ENCODE measurements at regions not wholly inside any gene's neighbourhood (a gene's known extent, or its start where the extent isn't known, plus 50 kb on each side); places are given as distances from the start of the nearest gene placed in this dataset.

DNA sequence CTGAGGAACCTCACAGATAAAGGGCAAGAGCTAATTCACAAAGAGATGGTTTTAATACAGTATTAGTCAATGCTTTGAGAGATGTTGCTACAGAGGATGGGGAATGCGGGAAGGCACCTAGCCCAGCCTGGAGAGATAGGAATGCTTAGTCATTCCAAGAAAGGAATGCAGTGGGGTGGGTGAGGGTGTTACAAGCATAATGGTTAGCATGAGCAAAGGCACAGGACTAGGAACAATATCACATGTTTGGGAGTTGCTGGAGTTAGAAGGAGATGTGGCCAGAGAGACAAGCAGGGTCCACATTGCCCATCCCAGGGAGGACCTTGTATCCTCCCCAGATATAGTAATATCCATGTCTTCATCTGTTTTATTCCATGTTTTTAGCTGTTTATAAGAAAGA, 107.0 kb upstream of the OGFRL1 start:
- TF ChIP-seq SIN3A (IDR thresholded peaks at IDR 0.05; ENCODE audit: borderline replicate concordance, insufficient read depth, low read depth, low read length) (no peak), TCF7L2 (IDR thresholded peaks at IDR 0.05; ENCODE audit: low read depth, low read length) (no peak), POLR2AphosphoS5 (IDR thresholded peaks at IDR 0.05; ENCODE audit: low read depth, low read length) (no peak), CTCF (IDR thresholded peaks at IDR 0.05) (no peak)
- TF ChIP-seq, protein P1, sequence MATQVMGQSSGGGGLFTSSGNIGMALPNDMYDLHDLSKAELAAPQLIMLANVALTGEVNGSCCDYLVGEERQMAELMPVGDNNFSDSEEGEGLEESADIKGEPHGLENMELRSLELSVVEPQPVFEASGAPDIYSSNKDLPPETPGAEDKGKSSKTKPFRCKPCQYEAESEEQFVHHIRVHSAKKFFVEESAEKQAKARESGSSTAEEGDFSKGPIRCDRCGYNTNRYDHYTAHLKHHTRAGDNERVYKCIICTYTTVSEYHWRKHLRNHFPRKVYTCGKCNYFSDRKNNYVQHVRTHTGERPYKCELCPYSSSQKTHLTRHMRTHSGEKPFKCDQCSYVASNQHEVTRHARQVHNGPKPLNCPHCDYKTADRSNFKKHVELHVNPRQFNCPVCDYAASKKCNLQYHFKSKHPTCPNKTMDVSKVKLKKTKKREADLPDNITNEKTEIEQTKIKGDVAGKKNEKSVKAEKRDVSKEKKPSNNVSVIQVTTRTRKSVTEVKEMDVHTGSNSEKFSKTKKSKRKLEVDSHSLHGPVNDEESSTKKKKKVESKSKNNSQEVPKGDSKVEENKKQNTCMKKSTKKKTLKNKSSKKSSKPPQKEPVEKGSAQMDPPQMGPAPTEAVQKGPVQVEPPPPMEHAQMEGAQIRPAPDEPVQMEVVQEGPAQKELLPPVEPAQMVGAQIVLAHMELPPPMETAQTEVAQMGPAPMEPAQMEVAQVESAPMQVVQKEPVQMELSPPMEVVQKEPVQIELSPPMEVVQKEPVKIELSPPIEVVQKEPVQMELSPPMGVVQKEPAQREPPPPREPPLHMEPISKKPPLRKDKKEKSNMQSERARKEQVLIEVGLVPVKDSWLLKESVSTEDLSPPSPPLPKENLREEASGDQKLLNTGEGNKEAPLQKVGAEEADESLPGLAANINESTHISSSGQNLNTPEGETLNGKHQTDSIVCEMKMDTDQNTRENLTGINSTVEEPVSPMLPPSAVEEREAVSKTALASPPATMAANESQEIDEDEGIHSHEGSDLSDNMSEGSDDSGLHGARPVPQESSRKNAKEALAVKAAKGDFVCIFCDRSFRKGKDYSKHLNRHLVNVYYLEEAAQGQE (IDR thresholded peaks at IDR 0.05; ENCODE audit: insufficient read depth in 1 of 2, low read depth in 2 of 2, low read length in 1 of 2) = no peak
- ChIA-PET CTCF (no interaction called here), POLR2A (no interaction called here)
- Histone ChIP-seq H3K4me3 (ENCODE audit: low read depth in 2 of 2, low read length in 2 of 2) (no peak overlapping the region), H3K27me3 (ENCODE audit: control insufficient read depth, insufficient read depth, low read length) (0 out of 2 replicates have a peak, but pooled peaks cover 2% of the 10 kb centered on the region), H3K4me1 (ENCODE audit: control insufficient read depth, insufficient read depth, low read length) (no peaks in the 10 kb centered on the region), H3K27ac (ENCODE audit: low read length) (no peak overlapping the region), H3K9me3 (ENCODE audit: control insufficient read depth, insufficient read depth, low read depth, low read length) (no peaks in the 10 kb centered on the region), H3K36me3 (ENCODE audit: control insufficient read depth, insufficient read depth, low read length) (no peaks in the 10 kb centered on the region)
- DNase-seq (ENCODE audit: low read depth, low spot score) (no peak), ATAC-seq (no peak)
- in situ Hi-C loops (cut with HindIII; ENCODE audit: low pct_unique_long_range_greater_than_20kb, low sequenced_read_pairs) = no loop called here
- intact Hi-C loops (cut with micrococcal nuclease; ENCODE audit: unreplicated experiment) = loop anchor here (10.0 kb wide), 1 partner anchor 333 kb away; no protein-coding TSS in a partner anchor
- no TSS peak for BruUV-seq (replicated peaks)

DNA sequence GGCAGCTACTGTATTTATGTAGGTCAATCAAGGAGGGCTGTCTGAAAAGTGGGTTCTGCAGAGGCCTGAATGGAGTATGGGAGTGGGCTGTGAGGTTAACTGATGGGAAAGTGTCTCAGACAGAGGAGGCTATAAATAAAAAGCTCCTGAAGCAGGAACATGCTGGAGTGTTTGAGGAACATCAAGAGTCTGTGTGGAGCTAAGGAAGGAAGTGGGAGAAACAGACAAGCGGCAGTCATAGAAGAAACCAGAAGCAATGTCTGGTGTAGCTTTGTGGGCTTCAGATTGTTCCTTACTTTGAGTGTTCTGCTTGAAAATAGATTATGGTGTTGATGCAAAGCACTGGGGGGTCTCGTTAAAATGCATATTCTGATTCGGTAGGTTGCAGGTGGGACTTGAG, 101.5 kb upstream of the OGFRL1 start:
- no peak for ATAC-seq
- no peak overlapping the region for H3K4me3 ChIP-seq (ENCODE audit: low read depth in 2 of 2, low read length in 2 of 2)
- no peak for DNase-seq (ENCODE audit: low read depth, low spot score)
- no peaks in the 10 kb centered on the region for H3K4me1 ChIP-seq (ENCODE audit: control insufficient read depth, insufficient read depth, low read length)
- no peaks in the 10 kb centered on the region for H3K36me3 ChIP-seq (ENCODE audit: control insufficient read depth, insufficient read depth, low read length)
- in situ Hi-C loops (cut with HindIII; ENCODE audit: low pct_unique_long_range_greater_than_20kb, low sequenced_read_pairs) = no loop called here
- ChIA-PET CTCF (no interaction called here), POLR2A (no interaction called here)
- no peaks in the 10 kb centered on the region for H3K9me3 ChIP-seq (ENCODE audit: control insufficient read depth, insufficient read depth, low read depth, low read length)
- H3K27me3 ChIP-seq (ENCODE audit: control insufficient read depth, insufficient read depth, low read length) = 0 out of 2 replicates have a peak, but pooled peaks cover 2% of the 10 kb centered on the region
- no TSS peak for BruUV-seq (replicated peaks)
- TF ChIP-seq TCF7L2 (IDR thresholded peaks at IDR 0.05; ENCODE audit: low read depth, low read length) (no peak), CTCF (IDR thresholded peaks at IDR 0.05) (no peak), SIN3A (IDR thresholded peaks at IDR 0.05; ENCODE audit: borderline replicate concordance, insufficient read depth, low read depth, low read length) (no peak), POLR2AphosphoS5 (IDR thresholded peaks at IDR 0.05; ENCODE audit: low read depth, low read length) (no peak)
- TF ChIP-seq, protein P1 (IDR thresholded peaks at IDR 0.05; ENCODE audit: insufficient read depth in 1 of 2, low read depth in 2 of 2, low read length in 1 of 2) = no peak
- no peak overlapping the region for H3K27ac ChIP-seq (ENCODE audit: low read length)
- intact Hi-C loops (cut with micrococcal nuclease; ENCODE audit: unreplicated experiment) = loop anchor here (10.0 kb wide), 1 partner anchor 328 kb away; no protein-coding TSS in a partner anchor
